Type B pancreatic cell (in vitro differentiated cells): ENCODE measurements at regions not wholly inside any gene's neighbourhood (a gene's known extent, or its start where the extent isn't known, plus 50 kb on each side); places are given as distances from the start of the nearest gene placed in this dataset.

Source experiments
- DNase-seq: peaks from one replicate; pipeline ENCODE4 v3.0.0; 2021; ENCODE audit warnings: mixed read lengths; ENCODE audit not compliant: unreplicated experiment; ENCODE audit errors: extremely low spot score
- H3K27ac Mint-ChIP-seq: 2 replicates; pipeline ENCODE4 v1.8.0; 2021; ENCODE audit warnings: mild to moderate bottlenecking, mixed read lengths
- H3K27me3 Mint-ChIP-seq: 2 replicates; pipeline ENCODE4 v1.8.0; 2021; ENCODE audit warnings: mixed read lengths
- H3K36me3 Mint-ChIP-seq: 2 replicates; pipeline ENCODE4 v1.8.0; 2021; ENCODE audit warnings: mixed read lengths
- H3K4me1 Mint-ChIP-seq: one replicate; pipeline ENCODE4 v1.8.0; 2021; ENCODE audit warnings: mixed read lengths; ENCODE audit not compliant: unreplicated experiment
- H3K4me3 Mint-ChIP-seq: 2 replicates; pipeline ENCODE4 v1.8.0; 2021; ENCODE audit warnings: mild to moderate bottlenecking, mixed read lengths
- H3K9me3 Mint-ChIP-seq: 2 replicates; pipeline ENCODE4 v1.8.0; 2021; ENCODE audit warnings: mixed read lengths
- CTCF ChIP-seq: fragments of 200-600 bp; sonication (generic); conservative IDR thresholded peaks from 2 replicates; pipeline ENCODE4 v1.5.0; 2021; ENCODE audit warnings: antibody characterized with exemption, mild to moderate bottlenecking

GRCh38 chr7:115122388-115122787, 200.5 kb downstream of the MDFIC start:
- Mint-ChIP-seq H3K4me1 (peaks cover 5% of the 10 kb centered on the region), H3K27me3 (no peaks in the 10 kb centered on the region), H3K27ac (no peak overlapping the region), H3K4me3 (no peak overlapping the region), H3K36me3 (no peaks in the 10 kb centered on the region), H3K9me3 (no peaks in the 10 kb centered on the region)
- no peak for DNase-seq
- TF ChIP-seq CTCF, result no peak

- TF ChIP-seq CTCF, result no peak
- H3K27me3 Mint-ChIP-seq, result no peaks in the 10 kb centered on the region
Measured at GRCh38 chr7:115117748-115118147, 195.9 kb downstream of the MDFIC start.

GRCh38 chr7:115116773-115117715, 195.2 kb downstream of the MDFIC start:
- no peak overlapping the region for H3K4me3 Mint-ChIP-seq
- H3K9me3 Mint-ChIP-seq, result no peaks in the 10 kb centered on the region
- no peaks in the 10 kb centered on the region for H3K36me3 Mint-ChIP-seq
- DNase-seq, result no peak
- peaks cover 3% of the 10 kb centered on the region for H3K4me1 Mint-ChIP-seq
- no peak for TF ChIP-seq CTCF
- H3K27me3 Mint-ChIP-seq, result no peaks in the 10 kb centered on the region
- no peak overlapping the region for H3K27ac Mint-ChIP-seq

More at GRCh38 chr7:115117748-115118147, 195.9 kb downstream of the MDFIC start:
- H3K4me1 Mint-ChIP-seq, result peaks cover 5% of the 10 kb centered on the region
- H3K4me3 Mint-ChIP-seq, result no peak overlapping the region
- no peak for DNase-seq
- no peak overlapping the region for H3K27ac Mint-ChIP-seq
- H3K9me3 Mint-ChIP-seq, result no peaks in the 10 kb centered on the region
- no peaks in the 10 kb centered on the region for H3K36me3 Mint-ChIP-seq

- H3K4me1 Mint-ChIP-seq, result peaks cover 3% of the 10 kb centered on the region
- no peaks in the 10 kb centered on the region for H3K27me3 Mint-ChIP-seq
- H3K4me3 Mint-ChIP-seq, result no peak overlapping the region
- DNase-seq, result no peak
- no peaks in the 10 kb centered on the region for H3K36me3 Mint-ChIP-seq
- H3K27ac Mint-ChIP-seq, result no peak overlapping the region
- no peak for TF ChIP-seq CTCF
- H3K9me3 Mint-ChIP-seq, result no peaks in the 10 kb centered on the region
Measured at GRCh38 chr7:115113776-115114175, 191.9 kb downstream of the MDFIC start.

- no peak overlapping the region for H3K27ac Mint-ChIP-seq
- TF ChIP-seq CTCF, result no peak
- H3K27me3 Mint-ChIP-seq, result no peaks in the 10 kb centered on the region
- peaks cover 3% of the 10 kb centered on the region for H3K4me1 Mint-ChIP-seq
- no peaks in the 10 kb centered on the region for H3K36me3 Mint-ChIP-seq
- H3K9me3 Mint-ChIP-seq, result no peaks in the 10 kb centered on the region
- no peak for DNase-seq
- no peak overlapping the region for H3K4me3 Mint-ChIP-seq
Measured at GRCh38 chr7:115113131-115113530, 191.2 kb downstream of the MDFIC start.
